Peyer's patch (tissue), 4 donors: ENCODE measurements at regions not wholly inside any gene's neighbourhood (a gene's known extent, or its start where the extent isn't known, plus 50 kb on each side); places are given as distances from the start of the nearest gene placed in this dataset.

Source experiments
- POLR2A ChIP-seq, 2 donors: fragments of 450-650 bp; IDR thresholded peaks; one replicate each; pipeline ENCODE4 v1.5.1; 2017; ENCODE audit warnings: antibody characterized with exemption in 2 of 2, mild to moderate bottlenecking in 2 of 2, moderate library complexity in 2 of 2
- TF ChIP-seq, protein P1 (sequence below), 6 experiments: fragments of 450-650 bp in 4 of 6; fragments of 200-600 bp in 2 of 6; sonication (generic) in 1 of 6; IDR thresholded peaks; one replicate each; pipeline ENCODE4 v1.5.1; 2017 to 2019; ENCODE audit warnings: antibody characterized with exemption in 6 of 6, mild to moderate bottlenecking in 3 of 6, moderate library complexity in 1 of 6

DNA sequence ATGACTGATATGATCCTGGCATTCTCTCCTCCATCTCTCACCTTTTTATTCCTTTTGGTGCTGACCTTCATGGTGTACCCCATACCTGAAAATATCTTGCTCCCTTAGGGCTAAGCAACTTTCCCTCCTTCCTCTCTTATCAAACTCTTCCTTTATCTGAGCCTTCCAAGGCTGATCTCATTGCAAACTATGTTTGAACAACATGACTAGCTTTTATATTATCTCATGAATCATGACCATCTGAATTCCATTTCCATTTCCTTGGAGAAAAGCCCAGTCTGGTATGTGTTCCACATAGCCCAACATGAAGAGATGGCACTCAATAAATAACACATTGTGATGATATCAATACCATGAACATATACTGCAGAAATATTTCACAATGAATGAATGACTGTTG, 111.6 kb downstream of the TSPAN8 start:
- TF ChIP-seq, protein P1, sequence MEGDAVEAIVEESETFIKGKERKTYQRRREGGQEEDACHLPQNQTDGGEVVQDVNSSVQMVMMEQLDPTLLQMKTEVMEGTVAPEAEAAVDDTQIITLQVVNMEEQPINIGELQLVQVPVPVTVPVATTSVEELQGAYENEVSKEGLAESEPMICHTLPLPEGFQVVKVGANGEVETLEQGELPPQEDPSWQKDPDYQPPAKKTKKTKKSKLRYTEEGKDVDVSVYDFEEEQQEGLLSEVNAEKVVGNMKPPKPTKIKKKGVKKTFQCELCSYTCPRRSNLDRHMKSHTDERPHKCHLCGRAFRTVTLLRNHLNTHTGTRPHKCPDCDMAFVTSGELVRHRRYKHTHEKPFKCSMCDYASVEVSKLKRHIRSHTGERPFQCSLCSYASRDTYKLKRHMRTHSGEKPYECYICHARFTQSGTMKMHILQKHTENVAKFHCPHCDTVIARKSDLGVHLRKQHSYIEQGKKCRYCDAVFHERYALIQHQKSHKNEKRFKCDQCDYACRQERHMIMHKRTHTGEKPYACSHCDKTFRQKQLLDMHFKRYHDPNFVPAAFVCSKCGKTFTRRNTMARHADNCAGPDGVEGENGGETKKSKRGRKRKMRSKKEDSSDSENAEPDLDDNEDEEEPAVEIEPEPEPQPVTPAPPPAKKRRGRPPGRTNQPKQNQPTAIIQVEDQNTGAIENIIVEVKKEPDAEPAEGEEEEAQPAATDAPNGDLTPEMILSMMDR (IDR thresholded peaks at IDR 0.05) = no peak
- no peak for TF ChIP-seq POLR2A (IDR thresholded peaks at IDR 0.05)
